CD8-positive, alpha-beta memory T cell (primary cell): ENCODE measurements at regions not wholly inside any gene's neighbourhood (a gene's known extent, or its start where the extent isn't known, plus 50 kb on each side); places are given as distances from the start of the nearest gene placed in this dataset.
A peak's percentile ranks its signal among the peaks of the same experiment; 100 is the strongest.

ENCODE experiments used
- CTCF ChIA-PET: fragments of 350-600 bp; sonication (Branson Sonifier 250); formaldehyde crosslinking; loops from one replicate; lab custom pipeline; 2021; ENCODE audit warnings: antibody characterized with exemption; lab: Charles Lee
- POLR2A ChIA-PET: fragments of 350-600 bp; sonication (Branson Sonifier 250); formaldehyde crosslinking; loops from one replicate; lab custom pipeline; 2021; ENCODE audit warnings: antibody characterized with exemption; lab: Charles Lee
- DNase-seq, 5 donors: peaks; one replicate each; pipeline versions ENCODE4 v3.0.0 to v3.0.0-alpha.2; 2020 to 2022; ENCODE audit warnings: mixed read lengths in 1 of 5
- H3K27ac ChIP-seq: one replicate; pipeline ENCODE4 v1.7.0; 2013; ENCODE audit warnings: low read depth, mild to moderate bottlenecking, low read length, moderate library complexity
- H3K27me3 ChIP-seq: 2 replicates; pipeline ENCODE4 v1.7.0; 2013; ENCODE audit warnings: low read length, mild to moderate bottlenecking; ENCODE audit not compliant: insufficient read depth, poor library complexity, severe bottlenecking
- H3K36me3 ChIP-seq: 2 replicates; pipeline ENCODE4 v1.7.0; 2013; ENCODE audit warnings: mild to moderate bottlenecking, low read length, moderate library complexity; ENCODE audit not compliant: insufficient read depth
- H3K4me1 ChIP-seq: 2 replicates; pipeline ENCODE4 v1.7.0; 2013; ENCODE audit warnings: mild to moderate bottlenecking, low read length, moderate library complexity; ENCODE audit not compliant: insufficient read depth
- H3K4me3 ChIP-seq: 2 replicates; pipeline ENCODE4 v1.7.0; 2013; ENCODE audit warnings: mild to moderate bottlenecking, low read length
- H3K9me3 ChIP-seq: 2 replicates; pipeline ENCODE4 v1.7.0; 2013; ENCODE audit warnings: mild to moderate bottlenecking, low read length
- H3K27ac Mint-ChIP-seq, 8 donors: one replicate each; pipeline ENCODE4 v1.8.0; 2020 to 2021; ENCODE audit warnings: mixed read lengths in 8 of 8, mild to moderate bottlenecking in 6 of 8, inconsistent platforms in 3 of 8, moderate library complexity in 3 of 8
- H3K27me3 Mint-ChIP-seq, 2 donors: one replicate each; pipeline ENCODE4 v1.8.0; 2020 to 2021; ENCODE audit warnings: mixed read lengths in 2 of 2, mild to moderate bottlenecking in 1 of 2, moderate library complexity in 1 of 2
- H3K36me3 Mint-ChIP-seq, 3 donors: one replicate each; pipeline ENCODE4 v1.8.0; 2020 to 2021; ENCODE audit warnings: mixed read lengths in 3 of 3, inconsistent platforms in 1 of 3, mild to moderate bottlenecking in 1 of 3
- H3K4me1 Mint-ChIP-seq, 3 donors: one replicate each; pipeline ENCODE4 v1.8.0; 2020 to 2021; ENCODE audit warnings: mixed read lengths in 3 of 3, inconsistent platforms in 1 of 3, mild to moderate bottlenecking in 1 of 3
- H3K4me3 Mint-ChIP-seq, 7 donors: one replicate each; pipeline ENCODE4 v1.8.0; 2020 to 2021; ENCODE audit warnings: mixed read lengths in 7 of 7, mild to moderate bottlenecking in 6 of 7, moderate library complexity in 4 of 7, inconsistent platforms in 2 of 7
- H3K9me3 Mint-ChIP-seq, 5 donors: one replicate each; pipeline ENCODE4 v1.8.0; 2020 to 2022; ENCODE audit warnings: mixed read lengths in 5 of 5, mild to moderate bottlenecking in 3 of 5, moderate library complexity in 2 of 5, inconsistent platforms in 1 of 5

GRCh38 chr9:109910671-109911518 is 130.9 kb downstream of the PALM2AKAP2 start:
- H3K9me3 ChIP-seq = no peaks in the 10 kb centered on the region
- no peak overlapping the region for H3K4me3 ChIP-seq
- H3K4me1 ChIP-seq = no peaks in the 10 kb centered on the region
- H3K27ac ChIP-seq = no peak overlapping the region
- no peaks in the 10 kb centered on the region for H3K4me1 Mint-ChIP-seq
- DNase-seq = no peak
- peaks cover 1 to 3% of the 10 kb centered on the region in 2 donors for H3K27me3 Mint-ChIP-seq
- CTCF ChIA-PET = no interaction called here
- H3K27ac Mint-ChIP-seq = no peak overlapping the region
- H3K4me3 Mint-ChIP-seq = no peak overlapping the region
- no peaks in the 10 kb centered on the region for H3K36me3 Mint-ChIP-seq
- POLR2A ChIA-PET = no interaction called here
- H3K27me3 ChIP-seq = no peaks in the 10 kb centered on the region
- peaks cover 0 to 4% (median 0%) of the 10 kb centered on the region in 5 donors for H3K9me3 Mint-ChIP-seq
- no peaks in the 10 kb centered on the region for H3K36me3 ChIP-seq

DNA sequence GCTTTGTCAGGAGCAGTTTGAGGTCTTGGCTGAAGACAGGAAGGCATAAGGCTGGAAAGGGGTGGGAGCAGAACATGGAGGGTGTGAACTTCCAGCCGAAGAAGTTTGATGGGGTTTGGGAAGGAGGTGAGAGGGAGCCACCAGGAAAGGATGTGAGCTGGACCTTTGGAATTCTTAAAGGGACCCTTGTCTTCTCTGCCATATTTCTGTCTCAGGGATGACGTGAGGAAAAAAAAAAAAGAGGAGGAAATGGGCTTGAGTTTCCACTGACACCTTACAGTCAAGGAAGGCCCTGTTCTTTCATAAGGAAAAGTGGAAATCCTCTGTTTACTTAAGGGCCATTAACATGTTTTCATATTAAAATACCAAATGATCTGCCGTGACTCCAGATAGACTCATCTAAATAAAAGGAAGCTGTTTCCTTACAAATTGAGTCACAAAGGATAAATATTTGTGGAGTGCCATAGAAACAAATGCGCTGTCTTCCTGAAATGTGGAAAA is 132.1 kb downstream of the PALM2AKAP2 start:
- peaks cover 0 to 4% (median 0%) of the 10 kb centered on the region in 5 donors for H3K9me3 Mint-ChIP-seq
- Histone ChIP-seq H3K27ac (no peak overlapping the region), H3K9me3 (no peaks in the 10 kb centered on the region), H3K4me1 (no peaks in the 10 kb centered on the region), H3K4me3 (no peak overlapping the region), H3K36me3 (no peaks in the 10 kb centered on the region), H3K27me3 (no peaks in the 10 kb centered on the region)
- peaks cover 6 to 8% of the 10 kb centered on the region in 2 donors for H3K27me3 Mint-ChIP-seq
- no peak overlapping the region for H3K27ac Mint-ChIP-seq
- no peak overlapping the region for H3K4me3 Mint-ChIP-seq
- DNase-seq = no peak
- ChIA-PET CTCF (no interaction called here), POLR2A (no interaction called here)
- no peaks in the 10 kb centered on the region for H3K4me1 Mint-ChIP-seq
- H3K36me3 Mint-ChIP-seq = no peaks in the 10 kb centered on the region

GRCh38 chr9:109912726-109913460 is 132.9 kb downstream of the PALM2AKAP2 start:
- Histone ChIP-seq H3K27me3 (no peaks in the 10 kb centered on the region), H3K4me3 (no peak overlapping the region), H3K36me3 (no peaks in the 10 kb centered on the region), H3K9me3 (no peaks in the 10 kb centered on the region), H3K4me1 (no peaks in the 10 kb centered on the region), H3K27ac (no peak overlapping the region)
- H3K27me3 Mint-ChIP-seq = peaks cover 6% of the 10 kb centered on the region in 2 donors
- DNase-seq = no peak
- peaks cover 0 to 4% (median 0%) of the 10 kb centered on the region in 5 donors for H3K9me3 Mint-ChIP-seq
- H3K36me3 Mint-ChIP-seq = no peaks in the 10 kb centered on the region
- CTCF ChIA-PET = no interaction called here
- H3K4me3 Mint-ChIP-seq = no peak overlapping the region
- POLR2A ChIA-PET = no interaction called here
- H3K27ac Mint-ChIP-seq = no peak overlapping the region
- peaks cover 0 to 1% (median 1%) of the 10 kb centered on the region in 3 donors for H3K4me1 Mint-ChIP-seq

- H3K4me1 Mint-ChIP-seq = peaks cover 3 to 7% (median 7%) of the 10 kb centered on the region in 3 donors
Measured at GRCh38 chr9:109913461-109913810, 133.4 kb downstream of the PALM2AKAP2 start.

DNA sequence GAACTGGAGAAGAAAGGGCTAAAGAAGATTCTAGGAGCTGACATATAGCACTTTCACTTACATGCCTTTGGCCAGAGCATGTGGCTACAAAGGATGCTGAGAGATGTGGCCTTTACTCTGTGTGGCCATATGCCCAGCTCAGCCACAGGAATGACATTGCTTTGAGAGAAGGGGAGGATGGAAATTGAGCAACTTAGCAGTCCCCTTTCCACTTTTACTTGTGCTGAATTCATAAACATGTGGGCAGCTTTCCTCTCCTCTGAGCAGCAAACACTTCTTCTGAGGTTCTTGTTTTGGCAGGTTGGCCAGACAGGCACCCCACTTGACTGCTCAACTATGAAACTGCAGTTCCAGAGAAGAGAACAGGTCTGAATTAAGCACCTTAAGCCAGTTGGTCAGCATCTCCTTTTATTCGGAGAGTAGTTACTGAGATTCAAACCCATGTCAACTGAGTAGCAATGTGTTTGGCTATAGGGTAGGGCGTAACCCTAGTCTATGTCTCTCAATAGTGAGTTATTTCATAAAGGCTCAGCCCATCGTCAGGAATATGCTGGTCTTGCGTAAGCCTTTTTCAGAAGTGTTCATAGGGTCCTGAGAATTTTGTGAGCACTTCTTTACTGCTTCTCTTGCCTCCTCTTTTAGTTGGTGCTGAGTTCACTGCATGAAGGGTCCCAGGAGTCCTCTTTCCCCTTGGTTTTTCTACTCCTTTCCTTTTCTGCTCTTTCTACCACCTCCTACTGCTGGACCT is 134.5 kb downstream of the PALM2AKAP2 start:
- H3K4me1 ChIP-seq = peaks cover 11% of the 10 kb centered on the region

More at GRCh38 chr9:109913461-109913810, 133.4 kb downstream of the PALM2AKAP2 start:
- CTCF ChIA-PET = no interaction called here
- no peak for DNase-seq
- Histone ChIP-seq H3K9me3 (no peaks in the 10 kb centered on the region), H3K36me3 (no peaks in the 10 kb centered on the region), H3K27me3 (no peaks in the 10 kb centered on the region), H3K27ac (no peak overlapping the region), H3K4me1 (peaks cover 4% of the 10 kb centered on the region), H3K4me3 (no peak overlapping the region)
- Mint-ChIP-seq H3K27ac (no peak overlapping the region), H3K4me3 (no peak overlapping the region), H3K9me3 (peaks cover 0 to 4% (median 0%) of the 10 kb centered on the region in 5 donors), H3K27me3 (peaks cover 5 to 6% of the 10 kb centered on the region in 2 donors), H3K36me3 (no peaks in the 10 kb centered on the region)
- POLR2A ChIA-PET = no interaction called here

DNA sequence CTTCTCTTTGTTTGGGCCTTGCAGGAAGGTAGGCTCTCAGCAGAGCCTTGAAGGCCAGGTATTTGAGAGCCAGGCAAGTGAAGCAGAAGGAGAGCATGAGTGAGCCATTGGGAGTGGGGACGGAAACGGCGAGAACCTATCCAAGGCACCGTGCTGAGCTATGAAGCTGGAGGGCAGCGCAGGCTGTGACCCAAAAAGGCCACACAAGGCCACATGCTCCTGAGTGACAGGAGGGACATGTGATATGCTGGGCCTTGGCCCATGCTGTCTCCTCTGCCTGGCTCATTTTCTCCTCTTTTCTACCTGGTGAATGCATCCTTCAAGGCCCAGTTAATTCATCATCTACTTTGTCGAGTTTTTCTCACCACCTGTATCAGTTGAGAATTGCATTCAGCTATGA is 136.3 kb downstream of the PALM2AKAP2 start:
- peaks cover 5 to 6% of the 10 kb centered on the region in 2 donors for H3K27me3 Mint-ChIP-seq
- ChIA-PET POLR2A (no interaction called here), CTCF (no interaction called here)
- no peak overlapping the region for H3K4me3 Mint-ChIP-seq
- H3K4me1 Mint-ChIP-seq = peaks cover 10 to 14% (median 13%) of the 10 kb centered on the region in 3 donors
- Histone ChIP-seq H3K9me3 (no peaks in the 10 kb centered on the region), H3K27me3 (no peaks in the 10 kb centered on the region), H3K4me1 (peaks cover 11% of the 10 kb centered on the region), H3K27ac (no peak overlapping the region), H3K4me3 (no peak overlapping the region), H3K36me3 (no peaks in the 10 kb centered on the region)
- H3K9me3 Mint-ChIP-seq = peaks cover 0 to 4% (median 0%) of the 10 kb centered on the region in 5 donors
- no peak overlapping the region for H3K27ac Mint-ChIP-seq
- H3K36me3 Mint-ChIP-seq = no peaks in the 10 kb centered on the region
- no peak for DNase-seq

More for the DNA sequence above, 134.5 kb downstream of the PALM2AKAP2 start:
- Mint-ChIP-seq H3K4me3 (no peak overlapping the region), H3K9me3 (peaks cover 0 to 4% (median 0%) of the 10 kb centered on the region in 5 donors), H3K27me3 (peaks cover 5 to 6% of the 10 kb centered on the region in 2 donors), H3K36me3 (no peaks in the 10 kb centered on the region), H3K27ac (no peak overlapping the region), H3K4me1 (peaks cover 10 to 14% (median 13%) of the 10 kb centered on the region in 3 donors)
- no peaks in the 10 kb centered on the region for H3K9me3 ChIP-seq
- CTCF ChIA-PET = no interaction called here
- no peaks in the 10 kb centered on the region for H3K36me3 ChIP-seq
- no peak overlapping the region for H3K27ac ChIP-seq
- no peak overlapping the region for H3K4me3 ChIP-seq
- POLR2A ChIA-PET = no interaction called here
- H3K27me3 ChIP-seq = no peaks in the 10 kb centered on the region
- no peak for DNase-seq

- no peaks in the 10 kb centered on the region for H3K27me3 ChIP-seq
- Mint-ChIP-seq H3K27me3 (peaks cover 6 to 11% of the 10 kb centered on the region in 2 donors), H3K9me3 (peaks cover 0 to 4% (median 0%) of the 10 kb centered on the region in 5 donors), H3K4me3 (peak overlapping the region; percentile 24 to 85 (median 60)), H3K36me3 (no peaks in the 10 kb centered on the region), H3K27ac (peak overlapping the region in 6 of 8 donors; percentile 0 to 87 (median 10)), H3K4me1 (peaks cover 10 to 14% (median 13%) of the 10 kb centered on the region in 3 donors)
- H3K4me1 ChIP-seq = peaks cover 11% of the 10 kb centered on the region
- POLR2A ChIA-PET = no interaction called here
- H3K27ac ChIP-seq = no peak overlapping the region
- peak overlapping the region; percentile 42 for H3K4me3 ChIP-seq
- no peak for DNase-seq
- CTCF ChIA-PET = interaction anchor here (1.0 kb wide), 1 partner anchor 12 kb away, joined by 4 read pairs; no protein-coding TSS in a partner anchor
- no peaks in the 10 kb centered on the region for H3K36me3 ChIP-seq
- no peaks in the 10 kb centered on the region for H3K9me3 ChIP-seq
Measured at GRCh38 chr9:109918339-109919163, 138.6 kb downstream of the PALM2AKAP2 start.
